Cardiac muscle cell (in vitro differentiated cells and primary cell): ENCODE measurements at regions not wholly inside any gene's neighbourhood (a gene's known extent, or its start where the extent isn't known, plus 50 kb on each side); places are given as distances from the start of the nearest gene placed in this dataset.

Experiments used
- DNase-seq, 2 donors: peaks; one replicate each; pipeline versions ENCODE4 v3.0.0 to v3.0.0-alpha.2; 2010 to 2017; ENCODE audit warnings: low read depth in 1 of 2, low spot score in 1 of 2
- H3K27ac ChIP-seq: fragments of 200-600 bp; sonication (generic); 2 replicates; pipeline ENCODE4 v1.5.1; 2016
- H3K27me3 ChIP-seq: fragments of 200-600 bp; sonication (generic); 2 replicates; pipeline ENCODE4 v1.6.0; 2016; ENCODE audit warnings: control low read depth
- H3K36me3 ChIP-seq: fragments of 200-600 bp; sonication (generic); 2 replicates; pipeline ENCODE4 v1.5.1; 2016; ENCODE audit warnings: control low read depth
- H3K4me1 ChIP-seq: fragments of 200-600 bp; sonication (generic); 2 replicates; pipeline ENCODE4 v1.8.1; 2017; ENCODE audit warnings: low read depth, mild to moderate bottlenecking, mixed run types
- H3K4me3 ChIP-seq: fragments of 200-600 bp; sonication (generic); 2 replicates; pipeline ENCODE4 v1.5.1; 2016; ENCODE audit warnings: mild to moderate bottlenecking
- H3K9me3 ChIP-seq: fragments of 200-600 bp; sonication (generic); 2 replicates; pipeline ENCODE4 v1.5.1; 2017; ENCODE audit warnings: low read depth, mild to moderate bottlenecking, control low read depth
- TF ChIP-seq, protein P1 (sequence below): IDR thresholded peaks from 2 replicates; pipeline ENCODE4 v1.5.1; 2012; ENCODE audit warnings: low read depth, mild to moderate bottlenecking, low read length

DNA sequence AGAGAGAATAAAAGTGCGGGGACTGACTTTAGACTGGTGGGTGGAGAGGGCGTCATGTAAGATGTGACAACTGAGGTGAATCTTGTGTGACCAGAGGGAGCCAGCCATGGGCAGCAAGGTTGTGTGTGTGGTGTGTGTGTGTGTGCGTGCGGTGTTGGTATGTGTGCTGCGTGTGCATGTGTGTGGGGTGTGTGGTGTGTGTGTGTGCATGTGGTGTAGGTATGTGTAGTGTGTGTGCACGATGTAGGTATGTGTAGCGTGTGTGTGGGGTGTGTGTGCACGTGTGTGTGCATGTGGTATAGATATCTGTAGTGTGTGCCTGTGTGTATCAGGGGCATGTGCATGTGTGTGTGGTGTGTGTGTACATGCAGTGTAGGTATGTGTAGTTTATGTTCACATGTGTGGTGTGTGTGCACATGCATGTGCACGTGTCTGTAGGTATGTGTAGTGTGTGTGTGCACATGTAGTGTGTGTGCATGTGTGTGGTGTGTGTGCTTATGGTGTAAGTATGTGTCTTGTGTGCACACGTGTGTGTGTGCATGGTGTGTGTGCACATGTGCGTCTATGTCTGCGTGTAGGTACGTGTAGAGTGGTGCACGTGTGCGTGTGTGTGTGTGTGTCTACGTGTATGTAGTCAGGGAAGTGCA, 312.3 kb upstream of the MKI67 start:
- TF ChIP-seq, protein P1, sequence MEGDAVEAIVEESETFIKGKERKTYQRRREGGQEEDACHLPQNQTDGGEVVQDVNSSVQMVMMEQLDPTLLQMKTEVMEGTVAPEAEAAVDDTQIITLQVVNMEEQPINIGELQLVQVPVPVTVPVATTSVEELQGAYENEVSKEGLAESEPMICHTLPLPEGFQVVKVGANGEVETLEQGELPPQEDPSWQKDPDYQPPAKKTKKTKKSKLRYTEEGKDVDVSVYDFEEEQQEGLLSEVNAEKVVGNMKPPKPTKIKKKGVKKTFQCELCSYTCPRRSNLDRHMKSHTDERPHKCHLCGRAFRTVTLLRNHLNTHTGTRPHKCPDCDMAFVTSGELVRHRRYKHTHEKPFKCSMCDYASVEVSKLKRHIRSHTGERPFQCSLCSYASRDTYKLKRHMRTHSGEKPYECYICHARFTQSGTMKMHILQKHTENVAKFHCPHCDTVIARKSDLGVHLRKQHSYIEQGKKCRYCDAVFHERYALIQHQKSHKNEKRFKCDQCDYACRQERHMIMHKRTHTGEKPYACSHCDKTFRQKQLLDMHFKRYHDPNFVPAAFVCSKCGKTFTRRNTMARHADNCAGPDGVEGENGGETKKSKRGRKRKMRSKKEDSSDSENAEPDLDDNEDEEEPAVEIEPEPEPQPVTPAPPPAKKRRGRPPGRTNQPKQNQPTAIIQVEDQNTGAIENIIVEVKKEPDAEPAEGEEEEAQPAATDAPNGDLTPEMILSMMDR: no peak

DNA sequence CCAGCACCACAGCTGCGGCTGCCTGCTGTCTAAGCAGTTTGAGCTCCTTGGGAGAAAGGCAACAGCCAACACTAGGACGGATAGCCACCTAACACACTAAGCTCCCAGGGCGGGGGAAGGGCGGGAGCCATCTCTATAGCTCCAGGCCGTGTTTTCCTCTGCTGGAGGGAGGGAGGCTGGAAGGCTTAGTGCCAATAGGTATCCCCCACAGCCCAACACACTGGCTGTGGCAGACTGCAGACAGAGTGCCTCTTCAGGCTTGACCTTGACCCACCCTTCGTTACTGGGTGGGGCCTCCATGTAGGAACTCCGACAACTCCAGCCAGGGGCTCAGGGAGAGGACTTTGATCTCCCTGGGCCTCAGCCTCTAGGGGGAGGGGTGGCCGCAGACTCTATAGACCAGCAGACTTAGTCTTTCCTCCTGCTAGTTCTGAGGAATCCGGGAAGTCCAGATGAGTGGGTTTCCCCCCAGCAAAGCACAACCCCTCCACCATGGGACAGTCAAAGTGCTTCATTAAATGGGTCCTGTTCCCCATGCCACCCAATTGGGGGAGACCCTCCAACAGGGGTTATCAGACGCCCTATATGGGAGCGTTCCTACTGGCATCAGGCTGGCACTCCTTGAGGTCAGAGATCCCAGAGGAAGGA, 314.4 kb upstream of the MKI67 start:
- TF ChIP-seq, protein P1: no peak
- Histone ChIP-seq H3K36me3 (no peaks in the 10 kb centered on the region), H3K27me3 (no peaks in the 10 kb centered on the region), H3K4me3 (no peak overlapping the region), H3K9me3 (no peaks in the 10 kb centered on the region), H3K4me1 (no peaks in the 10 kb centered on the region), H3K27ac (no peak overlapping the region)
- DNase-seq: peak in 1 of 2 donors; percentile 15

More for the DNA sequence above, 312.3 kb upstream of the MKI67 start:
- Histone ChIP-seq H3K27ac (no peak overlapping the region), H3K36me3 (no peaks in the 10 kb centered on the region), H3K9me3 (no peaks in the 10 kb centered on the region), H3K4me1 (no peaks in the 10 kb centered on the region), H3K4me3 (no peak overlapping the region), H3K27me3 (no peaks in the 10 kb centered on the region)
- no peak for DNase-seq

DNA sequence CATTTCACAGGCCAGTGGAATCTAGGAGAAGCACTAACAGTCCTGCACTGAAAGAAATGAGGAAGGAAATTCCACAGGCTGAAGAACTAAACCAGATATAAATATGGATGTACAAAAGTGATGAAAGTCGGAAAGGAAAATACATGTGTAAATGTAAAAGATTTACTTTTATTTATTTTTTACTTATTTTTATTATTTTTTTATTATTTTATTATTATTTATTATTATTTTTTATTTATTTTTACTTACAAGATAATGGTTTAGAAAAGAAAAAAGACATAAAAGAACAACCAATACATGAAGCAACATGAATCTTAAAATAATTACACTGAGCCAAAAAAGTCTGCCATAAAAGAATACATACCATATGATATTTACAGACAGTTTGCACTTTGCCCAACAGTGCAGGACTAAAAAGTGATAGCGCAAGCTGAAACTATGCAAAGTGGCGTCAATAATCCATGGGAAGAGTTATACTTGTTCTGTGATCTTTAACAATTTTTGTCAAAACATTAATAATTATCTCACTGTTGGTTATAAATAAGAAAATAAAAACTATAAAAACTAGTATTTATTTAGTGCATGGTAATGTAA, 317.8 kb upstream of the MKI67 start:
- DNase-seq: no peak
- Histone ChIP-seq H3K36me3 (no peaks in the 10 kb centered on the region), H3K27me3 (no peaks in the 10 kb centered on the region), H3K9me3 (no peaks in the 10 kb centered on the region), H3K4me1 (no peaks in the 10 kb centered on the region), H3K4me3 (no peak overlapping the region), H3K27ac (no peak overlapping the region)
- TF ChIP-seq, protein P1: no peak

DNA sequence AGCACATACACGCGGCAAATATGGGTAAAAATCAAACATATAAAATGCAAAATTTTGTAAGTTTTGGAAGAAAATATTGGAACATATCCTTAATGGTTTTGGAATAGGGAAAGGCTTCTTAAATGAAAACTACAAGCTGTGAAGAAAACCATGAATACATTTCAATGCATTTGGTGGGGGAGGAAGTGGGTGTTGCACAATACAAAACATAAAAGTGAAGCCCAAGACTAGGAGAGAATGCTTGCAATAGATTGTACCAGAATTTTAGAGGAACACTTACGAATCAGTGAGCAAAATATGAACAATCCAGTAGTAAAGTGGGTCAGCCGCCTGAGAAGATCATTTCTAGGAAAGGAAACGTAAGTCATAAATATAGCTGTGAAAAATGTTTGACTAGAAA, 322.6 kb upstream of the MKI67 start:
- Histone ChIP-seq H3K27ac (no peak overlapping the region), H3K4me3 (no peak overlapping the region), H3K9me3 (no peaks in the 10 kb centered on the region), H3K36me3 (no peaks in the 10 kb centered on the region), H3K27me3 (no peaks in the 10 kb centered on the region), H3K4me1 (no peaks in the 10 kb centered on the region)
- TF ChIP-seq, protein P1: no peak
- no peak for DNase-seq

DNA sequence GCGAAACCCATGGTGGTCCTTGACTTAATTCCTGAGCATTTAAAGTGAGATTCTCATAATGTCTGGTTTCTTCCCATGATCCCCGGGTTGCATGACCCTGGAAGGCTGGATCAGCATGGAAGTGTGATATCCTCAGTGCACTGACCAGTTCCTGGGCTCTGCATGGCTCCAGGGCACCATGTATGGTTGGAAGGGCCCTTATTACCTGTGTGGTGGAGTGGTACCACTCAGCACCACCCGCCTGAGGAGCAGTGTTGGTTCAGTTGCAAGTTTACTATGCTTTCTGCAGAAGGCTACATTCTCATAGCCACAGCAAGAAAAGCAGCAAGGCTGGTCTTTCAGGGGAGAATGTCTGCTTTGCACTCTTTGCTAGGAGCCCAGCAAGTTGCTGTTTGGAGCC, 325.7 kb upstream of the MKI67 start:
- Histone ChIP-seq H3K27ac (no peak overlapping the region), H3K4me1 (no peaks in the 10 kb centered on the region), H3K4me3 (no peak overlapping the region), H3K36me3 (no peaks in the 10 kb centered on the region), H3K9me3 (no peaks in the 10 kb centered on the region), H3K27me3 (no peaks in the 10 kb centered on the region)
- DNase-seq: no peak
- TF ChIP-seq, protein P1: no peak
